ENCODE measurements at regions not wholly inside any gene's neighbourhood (a gene's known extent, or its start where the extent isn't known, plus 50 kb on each side); places are given as distances from the start of the nearest gene placed in this dataset.

- no peak for TF ChIP-seq CTCF (conservative IDR thresholded peaks at IDR 0.05; ENCODE audit: low read depth in 2 of 2)
- no peak for TF ChIP-seq EZH2phosphoT487 (IDR thresholded peaks at IDR 0.05; ENCODE audit: unreplicated experiment)
Observed at GRCh38 chr2:52017646-52018235, 985.8 kb upstream of the NRXN1 start.

Measured in GM23338 (cell line).